ENCODE measurements at regions not wholly inside any gene's neighbourhood (a gene's known extent, or its start where the extent isn't known, plus 50 kb on each side); places are given as distances from the start of the nearest gene placed in this dataset.

- Histone ChIP-seq H3K9ac (ENCODE audit: low read length in 3 of 3) (no peak overlapping the region), H3K4me1 (ENCODE audit: control insufficient read depth in 2 of 3, insufficient read depth in 2 of 3, low read depth in 1 of 3, low read length in 3 of 3) (peaks cover 0 to 3% (median 0%) of the 10 kb centered on the region in 3 donors), H3K4me3 (ENCODE audit: low read length in 3 of 3) (no peak overlapping the region), H3K36me3 (ENCODE audit: control insufficient read depth in 2 of 3, insufficient read depth in 3 of 3, low read length in 3 of 3) (no peaks in the 10 kb centered on the region), H3K9me3 (ENCODE audit: control insufficient read depth in 2 of 3, insufficient read depth in 1 of 3, low read length in 3 of 3) (no peaks in the 10 kb centered on the region), H3K27ac (ENCODE audit: low read depth in 2 of 2, low read length in 2 of 2) (no peak overlapping the region), H3K27me3 (ENCODE audit: control insufficient read depth, insufficient read depth, low read length) (no peaks in the 10 kb centered on the region)
- no peak for DNase-seq
- intact Hi-C loops (cut with DNase I) = no loop called here
- no peak for FAIRE-seq
- TF ChIP-seq CTCF (IDR thresholded peaks at IDR 0.05; ENCODE audit: borderline replicate concordance, extremely low read depth, insufficient read depth) = no peak
Measured at GRCh38 chr13:72195044-72195704, 328.2 kb upstream of the DACH1 start.

- FAIRE-seq (no peak), DNase-seq (peak in 2 of 5 donors; percentile 26 to 41)
- Histone ChIP-seq H3K27me3 (ENCODE audit: control insufficient read depth, insufficient read depth, low read length) (no peaks in the 10 kb centered on the region), H3K36me3 (ENCODE audit: control insufficient read depth in 2 of 3, insufficient read depth in 3 of 3, low read length in 3 of 3) (no peaks in the 10 kb centered on the region), H3K4me3 (ENCODE audit: low read length in 3 of 3) (no peak overlapping the region), H3K9ac (ENCODE audit: low read length in 3 of 3) (no peak overlapping the region), H3K4me1 (ENCODE audit: control insufficient read depth in 2 of 3, insufficient read depth in 2 of 3, low read depth in 1 of 3, low read length in 3 of 3) (peaks cover 0 to 3% (median 0%) of the 10 kb centered on the region in 3 donors), H3K27ac (ENCODE audit: low read depth in 2 of 2, low read length in 2 of 2) (no peak overlapping the region), H3K9me3 (ENCODE audit: control insufficient read depth in 2 of 3, insufficient read depth in 1 of 3, low read length in 3 of 3) (no peaks in the 10 kb centered on the region)
- intact Hi-C loops (cut with DNase I) = no loop called here
- TF ChIP-seq CTCF (IDR thresholded peaks at IDR 0.05; ENCODE audit: borderline replicate concordance, extremely low read depth, insufficient read depth) = no peak
Measured at GRCh38 chr13:72194523-72194922, 327.5 kb upstream of the DACH1 start.

GRCh38 chr13:72186730-72187422 lies 319.9 kb upstream of the DACH1 start:
- H3K27ac ChIP-seq (ENCODE audit: low read depth in 2 of 2, low read length in 2 of 2) = no peak overlapping the region
- intact Hi-C loops (cut with DNase I) = no loop called here
- no peak for FAIRE-seq
- H3K9ac ChIP-seq (ENCODE audit: low read length in 3 of 3) = no peak overlapping the region
- H3K9me3 ChIP-seq (ENCODE audit: control insufficient read depth in 2 of 3, insufficient read depth in 1 of 3, low read length in 3 of 3) = no peaks in the 10 kb centered on the region
- H3K36me3 ChIP-seq (ENCODE audit: control insufficient read depth in 2 of 3, insufficient read depth in 3 of 3, low read length in 3 of 3) = no peaks in the 10 kb centered on the region
- no peak for TF ChIP-seq CTCF (IDR thresholded peaks at IDR 0.05; ENCODE audit: borderline replicate concordance, extremely low read depth, insufficient read depth)
- no peaks in the 10 kb centered on the region for H3K4me1 ChIP-seq (ENCODE audit: control insufficient read depth in 2 of 3, insufficient read depth in 2 of 3, low read depth in 1 of 3, low read length in 3 of 3)
- no peak overlapping the region for H3K4me3 ChIP-seq (ENCODE audit: low read length in 3 of 3)
- no peaks in the 10 kb centered on the region for H3K27me3 ChIP-seq (ENCODE audit: control insufficient read depth, insufficient read depth, low read length)
- no peak for DNase-seq

All from kidney (tissue), 13 donors.